ENCODE measurements at regions not wholly inside any gene's neighbourhood (a gene's known extent, or its start where the extent isn't known, plus 50 kb on each side); places are given as distances from the start of the nearest gene placed in this dataset.

DNA sequence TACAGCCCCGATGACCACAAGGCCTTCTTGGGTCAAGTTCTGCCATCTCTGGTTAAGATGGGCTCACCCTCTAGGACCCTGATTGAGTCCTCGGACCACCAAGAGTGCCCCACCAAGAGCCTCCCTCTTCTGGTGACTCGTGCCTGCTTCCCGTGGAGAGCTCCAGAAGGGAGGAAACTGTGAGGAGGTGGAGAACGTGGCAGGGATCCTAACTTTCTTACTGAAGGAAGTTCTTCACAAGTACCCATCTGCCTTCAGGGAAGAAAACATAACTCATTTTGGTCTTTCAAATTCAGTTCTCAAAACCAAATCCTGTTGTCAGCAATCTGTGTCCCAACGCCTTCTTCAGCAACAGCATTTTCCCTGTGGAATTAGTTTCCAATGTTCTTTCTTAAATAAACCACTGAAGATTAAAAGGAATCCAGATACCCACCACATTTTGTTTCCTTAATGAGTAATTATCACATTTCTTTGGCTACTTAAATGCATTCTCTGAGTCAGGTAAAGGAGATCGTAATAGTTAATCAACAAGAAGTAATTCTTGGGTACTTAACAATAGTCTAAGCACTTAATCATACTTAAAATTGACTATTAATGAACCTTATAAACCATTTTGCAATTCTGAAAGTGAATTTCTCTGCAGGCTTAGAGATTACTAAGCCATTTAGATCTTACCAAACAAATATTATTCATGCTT lies 185.8 kb upstream of the SGK1 start:
- Histone ChIP-seq H3K27me3 (ENCODE audit: control insufficient read depth in 2 of 2, insufficient read depth in 2 of 2, low read length in 2 of 2) (no peaks in the 10 kb centered on the region), H3K9me3 (replicated peaks; ENCODE audit: control insufficient read depth, insufficient read depth, low read length) (no peaks in the 10 kb centered on the region), H3K4me1 (ENCODE audit: control insufficient read depth, extremely low read depth, insufficient read depth, low read length) (no peaks in the 10 kb centered on the region), H2AFZ (ENCODE audit: low read depth, low read length) (peak overlapping the region; percentile 62), H3K4me3 (replicated peaks in 1 of 3; ENCODE audit: insufficient read depth in 1 of 3, low read depth in 1 of 3, low read length in 3 of 3) (no peak overlapping the region), H3K27ac (ENCODE audit: insufficient read depth, low read depth, low read length) (no peak overlapping the region), H3K4me2 (ENCODE audit: insufficient read depth, low read length) (no peak overlapping the region), H4K20me1 (replicated peaks; ENCODE audit: control insufficient read depth, extremely low read depth, insufficient read depth, low read length) (no peaks in the 10 kb centered on the region), H3K9me1 (replicated peaks; ENCODE audit: control insufficient read depth, extremely low read depth, insufficient read depth, low read length) (no peaks in the 10 kb centered on the region), H3K36me3 (ENCODE audit: control insufficient read depth in 2 of 2, extremely low read depth in 1 of 2, insufficient read depth in 2 of 2, low read length in 2 of 2) (no peaks in the 10 kb centered on the region), H3K9ac (replicated peaks; ENCODE audit: extremely low read depth, insufficient read depth, low read length) (no peak overlapping the region), H3K79me2 (ENCODE audit: control insufficient read depth, insufficient read depth, low read length) (no peaks in the 10 kb centered on the region)
- DNase-seq (ENCODE audit: low read depth, low spot score) = no peak
- TF ChIP-seq, protein P1, sequence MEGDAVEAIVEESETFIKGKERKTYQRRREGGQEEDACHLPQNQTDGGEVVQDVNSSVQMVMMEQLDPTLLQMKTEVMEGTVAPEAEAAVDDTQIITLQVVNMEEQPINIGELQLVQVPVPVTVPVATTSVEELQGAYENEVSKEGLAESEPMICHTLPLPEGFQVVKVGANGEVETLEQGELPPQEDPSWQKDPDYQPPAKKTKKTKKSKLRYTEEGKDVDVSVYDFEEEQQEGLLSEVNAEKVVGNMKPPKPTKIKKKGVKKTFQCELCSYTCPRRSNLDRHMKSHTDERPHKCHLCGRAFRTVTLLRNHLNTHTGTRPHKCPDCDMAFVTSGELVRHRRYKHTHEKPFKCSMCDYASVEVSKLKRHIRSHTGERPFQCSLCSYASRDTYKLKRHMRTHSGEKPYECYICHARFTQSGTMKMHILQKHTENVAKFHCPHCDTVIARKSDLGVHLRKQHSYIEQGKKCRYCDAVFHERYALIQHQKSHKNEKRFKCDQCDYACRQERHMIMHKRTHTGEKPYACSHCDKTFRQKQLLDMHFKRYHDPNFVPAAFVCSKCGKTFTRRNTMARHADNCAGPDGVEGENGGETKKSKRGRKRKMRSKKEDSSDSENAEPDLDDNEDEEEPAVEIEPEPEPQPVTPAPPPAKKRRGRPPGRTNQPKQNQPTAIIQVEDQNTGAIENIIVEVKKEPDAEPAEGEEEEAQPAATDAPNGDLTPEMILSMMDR (IDR thresholded peaks at IDR 0.05; ENCODE audit: extremely low read depth in 1 of 2, insufficient read depth in 1 of 2, low read depth in 1 of 2, low read length in 2 of 2) = no peak
- TF ChIP-seq EZH2 (IDR thresholded peaks at IDR 0.05; ENCODE audit: borderline replicate concordance, low read depth, low read length, severe bottlenecking) = no peak
- POLR2A ChIA-PET = no interaction called here
- dilution Hi-C loops (cut with MboI; ENCODE audit: extremely low pct_ligation_motif_present, low sequenced_read_pairs) = no loop called here
- no TSS peak for BruUV-seq (replicated peaks)
- CTCF ChIA-PET = no interaction called here
- intact Hi-C loops (cut with micrococcal nuclease) = no loop called here
- peak; percentile 24 for FAIRE-seq

DNA sequence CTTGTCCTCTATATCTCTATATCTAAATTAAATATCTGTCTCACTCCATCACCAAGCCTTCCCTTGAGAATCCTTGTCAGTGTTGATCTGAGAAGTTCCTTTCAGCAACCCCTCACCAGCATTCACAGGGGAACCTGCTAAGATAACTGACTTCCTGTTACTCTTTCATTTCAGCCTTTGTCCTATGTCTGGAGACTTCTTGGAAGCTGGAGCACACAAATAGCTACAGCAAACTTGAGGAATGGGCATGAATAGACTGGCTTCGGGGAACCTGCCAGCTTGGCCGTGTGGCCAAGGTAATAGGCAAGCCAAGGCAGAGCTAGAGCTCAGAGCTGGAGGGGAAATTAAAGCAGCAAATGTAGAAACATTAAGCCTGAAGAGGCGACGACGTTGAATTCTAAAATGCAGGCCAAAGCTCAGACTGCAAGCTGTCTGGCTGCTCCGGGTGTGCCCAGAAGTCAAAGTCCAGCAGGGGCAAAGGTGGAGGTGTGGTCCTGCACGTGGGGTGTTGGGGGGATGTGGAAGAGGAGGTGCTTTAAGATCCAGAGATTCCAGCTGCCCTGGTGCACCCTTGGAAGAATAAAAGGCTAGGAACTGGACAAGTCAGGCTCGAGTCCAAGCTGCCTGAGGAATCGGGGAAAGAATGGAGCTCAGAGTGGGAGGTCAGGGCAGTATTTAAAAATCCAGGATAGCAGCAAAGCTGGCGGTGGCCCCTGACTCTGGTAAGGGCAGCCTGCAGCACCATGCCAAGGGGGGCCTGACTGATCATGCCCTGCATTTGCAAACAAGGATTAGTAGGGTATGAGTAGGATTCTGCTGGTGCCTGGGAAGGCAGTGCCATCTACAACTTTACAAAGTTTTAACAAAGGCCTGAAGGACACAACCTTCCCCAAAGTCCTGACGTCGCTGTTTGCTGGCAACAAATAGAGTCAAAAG lies 185.0 kb upstream of the SGK1 start:
- H3K9me1 ChIP-seq (replicated peaks; ENCODE audit: control insufficient read depth, extremely low read depth, insufficient read depth, low read length) = no peaks in the 10 kb centered on the region
- no TSS peak for BruUV-seq (replicated peaks)
- H3K9ac ChIP-seq (replicated peaks; ENCODE audit: extremely low read depth, insufficient read depth, low read length) = no peak overlapping the region
- DNase-seq (ENCODE audit: low read depth, low spot score) (no peak), FAIRE-seq (no peak)
- H2AFZ ChIP-seq (ENCODE audit: low read depth, low read length) = peak overlapping the region; percentile 62
- TF ChIP-seq FOS (IDR thresholded peaks at IDR 0.05; ENCODE audit: borderline replicate concordance, insufficient read depth, low read length) (no peak), MYC (IDR thresholded peaks at IDR 0.05; ENCODE audit: low read depth, low read length) (no peak), JUN (IDR thresholded peaks at IDR 0.05; ENCODE audit: borderline replicate concordance, insufficient read depth, insufficient read length, low read depth) (no peak), GATA2 (IDR thresholded peaks at IDR 0.05; ENCODE audit: insufficient read depth, insufficient read length, low read depth, low read length) (no peak), POLR2AphosphoS5 (IDR thresholded peaks at IDR 0.05; ENCODE audit: insufficient read depth, low read depth, low read length) (no peak), EZH2 (IDR thresholded peaks at IDR 0.05; ENCODE audit: borderline replicate concordance, low read depth, low read length, severe bottlenecking) (no peak), POLR2A (IDR thresholded peaks at IDR 0.05; ENCODE audit: low read depth, low read length) (no peak)
- TF ChIP-seq, protein P2, sequence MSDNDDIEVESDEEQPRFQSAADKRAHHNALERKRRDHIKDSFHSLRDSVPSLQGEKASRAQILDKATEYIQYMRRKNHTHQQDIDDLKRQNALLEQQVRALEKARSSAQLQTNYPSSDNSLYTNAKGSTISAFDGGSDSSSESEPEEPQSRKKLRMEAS (IDR thresholded peaks at IDR 0.05; ENCODE audit: insufficient read depth, insufficient read length) = no peak
- TF ChIP-seq, protein P1 (IDR thresholded peaks at IDR 0.05; ENCODE audit: extremely low read depth in 1 of 2, insufficient read depth in 1 of 2, low read depth in 1 of 2, low read length in 2 of 2) = no peak
- H3K27ac ChIP-seq (ENCODE audit: insufficient read depth, low read depth, low read length) = no peak overlapping the region
- no peaks in the 10 kb centered on the region for H3K9me3 ChIP-seq (replicated peaks; ENCODE audit: control insufficient read depth, insufficient read depth, low read length)
- dilution Hi-C loops (cut with MboI; ENCODE audit: extremely low pct_ligation_motif_present, low sequenced_read_pairs) (no loop called here), intact Hi-C loops (cut with micrococcal nuclease) (no loop called here)
- ChIA-PET CTCF (interaction anchor here (0.5 to 1.2 kb wide), 4 partner anchors 10 to 365 kb away, joined by 3 to 4 read pairs (median 3); no protein-coding TSS in a partner anchor), POLR2A (no interaction called here)
- H3K27me3 ChIP-seq (ENCODE audit: control insufficient read depth in 2 of 2, insufficient read depth in 2 of 2, low read length in 2 of 2) = no peaks in the 10 kb centered on the region
- H4K20me1 ChIP-seq (replicated peaks; ENCODE audit: control insufficient read depth, extremely low read depth, insufficient read depth, low read length) = no peaks in the 10 kb centered on the region
- no peak overlapping the region for H3K4me3 ChIP-seq (replicated peaks in 1 of 3; ENCODE audit: insufficient read depth in 1 of 3, low read depth in 1 of 3, low read length in 3 of 3)
- H3K79me2 ChIP-seq (ENCODE audit: control insufficient read depth, insufficient read depth, low read length) = no peaks in the 10 kb centered on the region
- H3K4me2 ChIP-seq (ENCODE audit: insufficient read depth, low read length) = no peak overlapping the region
- no peaks in the 10 kb centered on the region for H3K4me1 ChIP-seq (ENCODE audit: control insufficient read depth, extremely low read depth, insufficient read depth, low read length)
- no peaks in the 10 kb centered on the region for H3K36me3 ChIP-seq (ENCODE audit: control insufficient read depth in 2 of 2, extremely low read depth in 1 of 2, insufficient read depth in 2 of 2, low read length in 2 of 2)

Measured in endothelial cell of umbilical vein (primary cell).